ENCODE measurements at regions not wholly inside any gene's neighbourhood (a gene's known extent, or its start where the extent isn't known, plus 50 kb on each side); places are given as distances from the start of the nearest gene placed in this dataset.

DNA sequence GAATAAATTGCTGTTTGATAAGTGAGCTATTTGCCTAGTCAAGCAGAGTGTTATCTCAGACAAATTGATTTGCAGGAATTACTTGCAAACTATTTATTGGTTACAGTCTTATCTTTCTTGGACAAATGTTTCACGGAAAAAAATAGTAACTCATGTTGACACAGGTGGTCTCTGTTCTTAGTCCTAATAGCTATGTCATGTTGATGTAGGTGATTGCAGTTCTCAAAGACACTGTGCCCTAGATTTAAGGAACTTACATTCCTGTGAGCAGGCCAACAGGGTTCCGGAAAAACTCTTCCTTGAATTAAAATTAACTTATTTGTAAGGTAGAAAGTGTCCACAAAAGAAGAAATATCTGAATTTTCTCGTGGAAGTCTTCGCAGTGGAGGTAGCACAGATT is 109.6 kb upstream of the SLCO6A1 start:
- CTCF ChIA-PET: interaction anchor here (1.1 kb wide), 1 partner anchor 27 kb away, joined by 4 read pairs; no protein-coding TSS in a partner anchor
- POLR2A ChIA-PET: no interaction called here
- TF ChIP-seq, protein P1, sequence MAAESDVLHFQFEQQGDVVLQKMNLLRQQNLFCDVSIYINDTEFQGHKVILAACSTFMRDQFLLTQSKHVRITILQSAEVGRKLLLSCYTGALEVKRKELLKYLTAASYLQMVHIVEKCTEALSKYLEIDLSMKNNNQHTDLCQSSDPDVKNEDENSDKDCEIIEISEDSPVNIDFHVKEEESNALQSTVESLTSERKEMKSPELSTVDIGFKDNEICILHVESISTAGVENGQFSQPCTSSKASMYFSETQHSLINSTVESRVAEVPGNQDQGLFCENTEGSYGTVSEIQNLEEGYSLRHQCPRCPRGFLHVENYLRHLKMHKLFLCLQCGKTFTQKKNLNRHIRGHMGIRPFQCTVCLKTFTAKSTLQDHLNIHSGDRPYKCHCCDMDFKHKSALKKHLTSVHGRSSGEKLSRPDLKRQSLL (tag by site-specific recombination; IDR thresholded peaks at IDR 0.05): no peak
- TF ChIP-seq ZSCAN23 (tag by site-specific recombination; IDR thresholded peaks at IDR 0.05) (no peak), ZNF548 (tag by site-specific recombination; IDR thresholded peaks at IDR 0.05) (no peak)
- Histone ChIP-seq H3K4me3 (ENCODE audit: low read depth, low read length) (no peak overlapping the region), H3K36me3 (ENCODE audit: control insufficient read depth in 2 of 2, insufficient read depth in 1 of 2, low read length in 2 of 2) (peaks cover 0 to 8% of the 10 kb centered on the region in 2 experiments; a peak in 1 of 3 replicates), H3K9me3 (ENCODE audit: control insufficient read depth, insufficient read depth, low read depth, low read length) (no peaks in the 10 kb centered on the region), H3K4me1 (ENCODE audit: control insufficient read depth, insufficient read depth, low read length) (no peaks in the 10 kb centered on the region), H3K27ac (ENCODE audit: extremely low read depth, low read depth, low read length) (no peak overlapping the region)

DNA sequence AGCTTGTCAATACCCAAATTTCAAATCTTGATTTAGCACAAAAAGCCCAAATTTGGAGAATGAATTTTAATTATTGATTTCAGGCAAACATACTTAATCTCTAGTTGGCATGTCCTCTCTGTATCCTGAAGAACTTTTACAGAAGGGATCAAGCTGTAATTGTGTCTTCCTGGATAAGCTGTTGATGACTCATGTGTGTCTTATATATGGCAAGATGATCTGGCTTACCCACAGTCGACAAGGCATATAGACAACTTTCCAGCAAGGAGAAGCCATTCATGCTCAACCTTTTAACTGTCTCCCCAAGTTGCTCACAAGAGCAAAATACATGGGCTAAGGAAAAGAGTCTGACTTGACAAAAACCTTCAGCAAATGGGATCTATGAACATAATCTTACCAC is 112.5 kb upstream of the SLCO6A1 start:
- no peaks in the 10 kb centered on the region for H3K9me3 ChIP-seq (ENCODE audit: control insufficient read depth, insufficient read depth, low read depth, low read length)
- no peak overlapping the region for H3K27ac ChIP-seq (ENCODE audit: extremely low read depth, low read depth, low read length)
- H3K36me3 ChIP-seq (ENCODE audit: control insufficient read depth in 2 of 2, insufficient read depth in 1 of 2, low read length in 2 of 2): peaks cover 0 to 8% of the 10 kb centered on the region in 2 experiments; a peak in 1 of 3 replicates
- H3K4me3 ChIP-seq (ENCODE audit: low read depth, low read length): no peak overlapping the region
- ChIA-PET POLR2A (no interaction called here), CTCF (interaction anchor here (0.7 kb wide), 1 partner anchor 50 kb away, joined by 3 read pairs; no protein-coding TSS in a partner anchor)
- H3K4me1 ChIP-seq (ENCODE audit: control insufficient read depth, insufficient read depth, low read length): no peaks in the 10 kb centered on the region
- TF ChIP-seq ZNF843 (tag by site-specific recombination; IDR thresholded peaks at IDR 0.05) (no peak), WT1 (tag by site-specific recombination; IDR thresholded peaks at IDR 0.05) (no peak), GLI4 (tag by site-specific recombination; IDR thresholded peaks at IDR 0.05) (no peak), ZFP37 (tag by site-specific recombination; IDR thresholded peaks at IDR 0.05) (no peak), ZNF664 (tag by site-specific recombination; IDR thresholded peaks at IDR 0.05) (no peak), ZNF146 (tag by site-specific recombination; IDR thresholded peaks at IDR 0.05) (no peak), ZNF23 (tag by site-specific recombination; IDR thresholded peaks at IDR 0.05; ENCODE audit: borderline replicate concordance) (no peak), ZNF837 (tag by site-specific recombination; IDR thresholded peaks at IDR 0.05) (no peak), ZNF404 (tag by site-specific recombination; IDR thresholded peaks at IDR 0.05) (no peak)
- TF ChIP-seq, protein P2, sequence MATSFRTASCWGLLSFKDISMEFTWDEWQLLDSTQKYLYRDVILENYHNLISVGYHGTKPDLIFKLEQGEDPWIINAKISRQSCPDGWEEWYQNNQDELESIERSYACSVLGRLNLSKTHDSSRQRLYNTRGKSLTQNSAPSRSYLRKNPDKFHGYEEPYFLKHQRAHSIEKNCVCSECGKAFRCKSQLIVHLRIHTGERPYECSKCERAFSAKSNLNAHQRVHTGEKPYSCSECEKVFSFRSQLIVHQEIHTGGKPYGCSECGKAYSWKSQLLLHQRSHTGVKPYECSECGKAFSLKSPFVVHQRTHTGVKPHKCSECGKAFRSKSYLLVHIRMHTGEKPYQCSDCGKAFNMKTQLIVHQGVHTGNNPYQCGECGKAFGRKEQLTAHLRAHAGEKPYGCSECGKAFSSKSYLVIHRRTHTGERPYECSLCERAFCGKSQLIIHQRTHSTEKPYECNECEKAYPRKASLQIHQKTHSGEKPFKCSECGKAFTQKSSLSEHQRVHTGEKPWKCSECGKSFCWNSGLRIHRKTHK (tag by site-specific recombination; IDR thresholded peaks at IDR 0.05): no peak
- TF ChIP-seq, protein P3, sequence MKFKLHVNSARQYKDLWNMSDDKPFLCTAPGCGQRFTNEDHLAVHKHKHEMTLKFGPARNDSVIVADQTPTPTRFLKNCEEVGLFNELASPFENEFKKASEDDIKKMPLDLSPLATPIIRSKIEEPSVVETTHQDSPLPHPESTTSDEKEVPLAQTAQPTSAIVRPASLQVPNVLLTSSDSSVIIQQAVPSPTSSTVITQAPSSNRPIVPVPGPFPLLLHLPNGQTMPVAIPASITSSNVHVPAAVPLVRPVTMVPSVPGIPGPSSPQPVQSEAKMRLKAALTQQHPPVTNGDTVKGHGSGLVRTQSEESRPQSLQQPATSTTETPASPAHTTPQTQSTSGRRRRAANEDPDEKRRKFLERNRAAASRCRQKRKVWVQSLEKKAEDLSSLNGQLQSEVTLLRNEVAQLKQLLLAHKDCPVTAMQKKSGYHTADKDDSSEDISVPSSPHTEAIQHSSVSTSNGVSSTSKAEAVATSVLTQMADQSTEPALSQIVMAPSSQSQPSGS (tag by site-specific recombination; IDR thresholded peaks at IDR 0.05; ENCODE audit: low read depth): no peak
- TF ChIP-seq, protein P4, sequence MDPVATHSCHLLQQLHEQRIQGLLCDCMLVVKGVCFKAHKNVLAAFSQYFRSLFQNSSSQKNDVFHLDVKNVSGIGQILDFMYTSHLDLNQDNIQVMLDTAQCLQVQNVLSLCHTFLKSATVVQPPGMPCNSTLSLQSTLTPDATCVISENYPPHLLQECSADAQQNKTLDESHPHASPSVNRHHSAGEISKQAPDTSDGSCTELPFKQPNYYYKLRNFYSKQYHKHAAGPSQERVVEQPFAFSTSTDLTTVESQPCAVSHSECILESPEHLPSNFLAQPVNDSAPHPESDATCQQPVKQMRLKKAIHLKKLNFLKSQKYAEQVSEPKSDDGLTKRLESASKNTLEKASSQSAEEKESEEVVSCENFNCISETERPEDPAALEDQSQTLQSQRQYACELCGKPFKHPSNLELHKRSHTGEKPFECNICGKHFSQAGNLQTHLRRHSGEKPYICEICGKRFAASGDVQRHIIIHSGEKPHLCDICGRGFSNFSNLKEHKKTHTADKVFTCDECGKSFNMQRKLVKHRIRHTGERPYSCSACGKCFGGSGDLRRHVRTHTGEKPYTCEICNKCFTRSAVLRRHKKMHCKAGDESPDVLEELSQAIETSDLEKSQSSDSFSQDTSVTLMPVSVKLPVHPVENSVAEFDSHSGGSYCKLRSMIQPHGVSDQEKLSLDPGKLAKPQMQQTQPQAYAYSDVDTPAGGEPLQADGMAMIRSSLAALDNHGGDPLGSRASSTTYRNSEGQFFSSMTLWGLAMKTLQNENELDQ (tag by site-specific recombination; IDR thresholded peaks at IDR 0.05; ENCODE audit: low read depth): no peak

DNA sequence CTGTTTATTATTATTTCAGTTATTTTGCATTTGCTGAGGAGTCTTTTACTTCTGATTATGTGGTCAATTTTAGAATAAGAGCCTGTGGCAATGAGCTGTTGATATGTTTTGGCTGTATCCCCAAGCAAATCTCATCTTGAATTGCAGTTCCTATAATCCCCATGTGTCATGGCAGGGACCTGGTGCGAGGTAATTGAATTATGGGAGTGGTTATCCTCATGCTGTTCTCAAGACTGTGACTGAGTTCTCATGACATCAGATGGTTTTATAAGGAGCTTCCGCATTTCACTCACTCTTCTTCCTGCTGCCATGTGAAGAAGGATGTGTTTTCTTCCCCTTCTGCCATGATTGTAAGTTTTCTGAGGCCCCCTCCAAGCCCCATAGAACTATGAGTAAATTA is 114.9 kb upstream of the SLCO6A1 start:
- ChIA-PET CTCF (interaction anchor here (0.6 to 0.7 kb wide), 2 partner anchors 63 to 78 kb away, joined by 3 read pairs; no protein-coding TSS in a partner anchor), POLR2A (no interaction called here)
- peaks cover 0 to 4% of the 10 kb centered on the region in 2 experiments; a peak in 1 of 3 replicates for H3K36me3 ChIP-seq (ENCODE audit: control insufficient read depth in 2 of 2, insufficient read depth in 1 of 2, low read length in 2 of 2)
- H3K27ac ChIP-seq (ENCODE audit: extremely low read depth, low read depth, low read length): no peak overlapping the region
- no peaks in the 10 kb centered on the region for H3K9me3 ChIP-seq (ENCODE audit: control insufficient read depth, insufficient read depth, low read depth, low read length)
- H3K4me3 ChIP-seq (ENCODE audit: low read depth, low read length): no peak overlapping the region
- TF ChIP-seq, protein P5, sequence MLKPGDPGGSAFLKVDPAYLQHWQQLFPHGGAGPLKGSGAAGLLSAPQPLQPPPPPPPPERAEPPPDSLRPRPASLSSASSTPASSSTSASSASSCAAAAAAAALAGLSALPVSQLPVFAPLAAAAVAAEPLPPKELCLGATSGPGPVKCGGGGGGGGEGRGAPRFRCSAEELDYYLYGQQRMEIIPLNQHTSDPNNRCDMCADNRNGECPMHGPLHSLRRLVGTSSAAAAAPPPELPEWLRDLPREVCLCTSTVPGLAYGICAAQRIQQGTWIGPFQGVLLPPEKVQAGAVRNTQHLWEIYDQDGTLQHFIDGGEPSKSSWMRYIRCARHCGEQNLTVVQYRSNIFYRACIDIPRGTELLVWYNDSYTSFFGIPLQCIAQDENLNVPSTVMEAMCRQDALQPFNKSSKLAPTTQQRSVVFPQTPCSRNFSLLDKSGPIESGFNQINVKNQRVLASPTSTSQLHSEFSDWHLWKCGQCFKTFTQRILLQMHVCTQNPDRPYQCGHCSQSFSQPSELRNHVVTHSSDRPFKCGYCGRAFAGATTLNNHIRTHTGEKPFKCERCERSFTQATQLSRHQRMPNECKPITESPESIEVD (tag by site-specific recombination; IDR thresholded peaks at IDR 0.05): no peak
- TF ChIP-seq ZNF211 (tag by site-specific recombination; IDR thresholded peaks at IDR 0.05; ENCODE audit: low read depth) (no peak), ZNF2 (tag by site-specific recombination; IDR thresholded peaks at IDR 0.05) (no peak)
- TF ChIP-seq, protein P6, sequence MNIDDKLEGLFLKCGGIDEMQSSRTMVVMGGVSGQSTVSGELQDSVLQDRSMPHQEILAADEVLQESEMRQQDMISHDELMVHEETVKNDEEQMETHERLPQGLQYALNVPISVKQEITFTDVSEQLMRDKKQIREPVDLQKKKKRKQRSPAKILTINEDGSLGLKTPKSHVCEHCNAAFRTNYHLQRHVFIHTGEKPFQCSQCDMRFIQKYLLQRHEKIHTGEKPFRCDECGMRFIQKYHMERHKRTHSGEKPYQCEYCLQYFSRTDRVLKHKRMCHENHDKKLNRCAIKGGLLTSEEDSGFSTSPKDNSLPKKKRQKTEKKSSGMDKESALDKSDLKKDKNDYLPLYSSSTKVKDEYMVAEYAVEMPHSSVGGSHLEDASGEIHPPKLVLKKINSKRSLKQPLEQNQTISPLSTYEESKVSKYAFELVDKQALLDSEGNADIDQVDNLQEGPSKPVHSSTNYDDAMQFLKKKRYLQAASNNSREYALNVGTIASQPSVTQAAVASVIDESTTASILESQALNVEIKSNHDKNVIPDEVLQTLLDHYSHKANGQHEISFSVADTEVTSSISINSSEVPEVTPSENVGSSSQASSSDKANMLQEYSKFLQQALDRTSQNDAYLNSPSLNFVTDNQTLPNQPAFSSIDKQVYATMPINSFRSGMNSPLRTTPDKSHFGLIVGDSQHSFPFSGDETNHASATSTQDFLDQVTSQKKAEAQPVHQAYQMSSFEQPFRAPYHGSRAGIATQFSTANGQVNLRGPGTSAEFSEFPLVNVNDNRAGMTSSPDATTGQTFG (tag by site-specific recombination; IDR thresholded peaks at IDR 0.05; ENCODE audit: borderline replicate concordance): no peak
- no peaks in the 10 kb centered on the region for H3K4me1 ChIP-seq (ENCODE audit: control insufficient read depth, insufficient read depth, low read length)
